Glomerular visceral epithelial cell (primary cell): ENCODE measurements at regions not wholly inside any gene's neighbourhood (a gene's known extent, or its start where the extent isn't known, plus 50 kb on each side); places are given as distances from the start of the nearest gene placed in this dataset.

ENCODE experiments used
- DNase-seq: peaks from one replicate; pipeline ENCODE4 v3.0.0-alpha.2; 2016; ENCODE audit errors: extremely low spot score

- peak; percentile 30 for DNase-seq
Measured at GRCh38 chr10:132115732-132116131, 50.0 kb downstream of the JAKMIP3 start.

- no peak for DNase-seq
Measured at GRCh38 chr10:132117146-132117545, 51.4 kb downstream of the JAKMIP3 start.

GRCh38 chr10:132117636-132118190 is 52.0 kb downstream of the JAKMIP3 start:
- DNase-seq: no peak

- DNase-seq: no peak
Measured at GRCh38 chr10:132118366-132118765, 52.6 kb downstream of the JAKMIP3 start.

- no peak for DNase-seq
Measured at GRCh38 chr10:132120200-132120599, 54.5 kb downstream of the JAKMIP3 start.

- no peak for DNase-seq
Measured at GRCh38 chr10:132120734-132121510, 55.2 kb downstream of the JAKMIP3 start.

- no peak for DNase-seq
Measured at GRCh38 chr10:132121511-132121830, 55.7 kb downstream of the JAKMIP3 start.

GRCh38 chr10:132122097-132122861 is 56.5 kb downstream of the JAKMIP3 start:
- no peak for DNase-seq

GRCh38 chr10:132122939-132123445 is 57.2 kb downstream of the JAKMIP3 start:
- DNase-seq: no peak

GRCh38 chr10:132123606-132124005 is 57.9 kb downstream of the JAKMIP3 start:
- no peak for DNase-seq

- DNase-seq: no peak
Measured at GRCh38 chr10:132124201-132124920, 58.6 kb downstream of the JAKMIP3 start.

- DNase-seq: no peak
Measured at GRCh38 chr10:132129431-132129830, 57.3 kb upstream of the DPYSL4 start.

- no peak for DNase-seq
Measured at GRCh38 chr10:132130286-132131265, 56.2 kb upstream of the DPYSL4 start.

- no peak for DNase-seq
Measured at GRCh38 chr10:132131581-132132420, 54.9 kb upstream of the DPYSL4 start.

- no peak for DNase-seq
Measured at GRCh38 chr10:132132421-132132841, 54.3 kb upstream of the DPYSL4 start.

GRCh38 chr10:132133005-132133404 is 53.7 kb upstream of the DPYSL4 start:
- no peak for DNase-seq

GRCh38 chr10:132133449-132134240 is 53.1 kb upstream of the DPYSL4 start:
- DNase-seq: no peak

GRCh38 chr10:132134241-132135052 is 52.3 kb upstream of the DPYSL4 start:
- DNase-seq: no peak
